Choroid plexus epithelial cell (primary cell): ENCODE measurements at regions not wholly inside any gene's neighbourhood (a gene's known extent, or its start where the extent isn't known, plus 50 kb on each side); places are given as distances from the start of the nearest gene placed in this dataset.
A peak's percentile ranks its signal among the peaks of the same experiment; 100 is the strongest.

Experiments used
- DNase-seq: peaks from one replicate; pipeline ENCODE4 v3.0.0-alpha.2; 2010; ENCODE audit warnings: low read depth
- H3K4me3 ChIP-seq: 2 replicates; pipeline ENCODE4 v1.5.1; 2011; ENCODE audit warnings: low read depth, mild to moderate bottlenecking, control low read depth, low read length, moderate library complexity
- TF ChIP-seq, protein P1 (sequence below): conservative IDR thresholded peaks from 2 replicates; pipeline ENCODE4 v1.5.1; 2011; ENCODE audit warnings: low read depth, mild to moderate bottlenecking, control low read depth, inconsistent platforms, low read length, moderate library complexity

DNA sequence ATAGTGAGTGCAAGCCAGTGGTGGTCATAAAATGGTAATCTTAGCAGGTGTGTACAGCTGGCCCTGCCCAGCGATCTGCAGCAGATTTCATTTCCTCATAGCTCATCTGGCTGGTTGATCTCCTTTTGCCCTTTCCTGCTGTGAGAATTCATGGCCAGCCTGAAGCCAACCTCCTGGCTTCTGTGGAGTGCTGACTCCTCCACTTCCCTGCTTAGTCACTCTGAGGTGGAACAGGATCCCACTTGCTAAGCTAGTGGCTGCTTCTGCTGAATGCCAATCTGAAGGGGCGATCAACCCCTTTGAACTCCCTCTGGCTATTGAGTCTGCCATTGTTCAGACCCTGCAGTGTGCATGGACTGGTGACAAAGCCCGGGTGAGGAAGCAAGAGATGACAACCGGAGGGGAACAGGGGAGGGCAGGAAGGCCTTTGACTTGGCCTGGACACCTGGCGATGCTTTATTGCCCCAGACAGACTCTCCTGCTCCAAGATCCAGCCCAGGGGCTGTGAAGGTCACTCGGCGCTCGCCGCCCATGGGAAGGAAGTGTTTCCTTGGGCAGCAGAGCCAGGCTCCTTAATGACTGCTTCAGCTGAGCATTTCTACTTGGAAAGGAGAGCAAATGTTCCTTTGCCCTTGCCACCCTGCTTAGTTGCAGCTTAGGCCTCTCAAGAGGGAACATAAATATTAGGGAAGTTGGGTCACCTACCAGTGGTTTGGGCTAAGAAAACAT, 341.1 kb downstream of the ZSWIM6 start:
- TF ChIP-seq, protein P1, sequence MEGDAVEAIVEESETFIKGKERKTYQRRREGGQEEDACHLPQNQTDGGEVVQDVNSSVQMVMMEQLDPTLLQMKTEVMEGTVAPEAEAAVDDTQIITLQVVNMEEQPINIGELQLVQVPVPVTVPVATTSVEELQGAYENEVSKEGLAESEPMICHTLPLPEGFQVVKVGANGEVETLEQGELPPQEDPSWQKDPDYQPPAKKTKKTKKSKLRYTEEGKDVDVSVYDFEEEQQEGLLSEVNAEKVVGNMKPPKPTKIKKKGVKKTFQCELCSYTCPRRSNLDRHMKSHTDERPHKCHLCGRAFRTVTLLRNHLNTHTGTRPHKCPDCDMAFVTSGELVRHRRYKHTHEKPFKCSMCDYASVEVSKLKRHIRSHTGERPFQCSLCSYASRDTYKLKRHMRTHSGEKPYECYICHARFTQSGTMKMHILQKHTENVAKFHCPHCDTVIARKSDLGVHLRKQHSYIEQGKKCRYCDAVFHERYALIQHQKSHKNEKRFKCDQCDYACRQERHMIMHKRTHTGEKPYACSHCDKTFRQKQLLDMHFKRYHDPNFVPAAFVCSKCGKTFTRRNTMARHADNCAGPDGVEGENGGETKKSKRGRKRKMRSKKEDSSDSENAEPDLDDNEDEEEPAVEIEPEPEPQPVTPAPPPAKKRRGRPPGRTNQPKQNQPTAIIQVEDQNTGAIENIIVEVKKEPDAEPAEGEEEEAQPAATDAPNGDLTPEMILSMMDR = no peak
- peak; percentile 36 for DNase-seq
- no peak overlapping the region for H3K4me3 ChIP-seq

DNA sequence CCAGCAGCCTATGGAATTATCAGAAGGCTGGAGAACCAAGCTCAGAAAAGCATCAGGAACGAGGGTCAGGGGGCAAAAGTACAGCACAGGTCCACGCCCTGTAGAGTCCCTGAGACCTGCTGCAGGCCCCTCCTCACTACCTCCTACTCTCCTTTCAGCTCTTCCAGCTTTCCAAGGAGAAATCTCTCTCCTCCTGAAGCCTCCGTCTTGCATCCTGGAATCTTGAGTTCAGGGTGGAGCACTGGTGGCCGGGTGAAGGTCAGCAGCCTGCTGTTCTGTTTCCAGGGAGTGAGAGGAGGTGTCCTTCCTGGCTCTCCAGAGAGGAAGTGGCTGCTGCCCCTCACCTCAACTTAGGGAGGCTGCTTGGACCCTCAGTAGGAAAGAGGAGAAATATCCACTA, 342.3 kb downstream of the ZSWIM6 start:
- TF ChIP-seq, protein P1 = no peak
- DNase-seq = no peak
- H3K4me3 ChIP-seq = no peak overlapping the region

DNA sequence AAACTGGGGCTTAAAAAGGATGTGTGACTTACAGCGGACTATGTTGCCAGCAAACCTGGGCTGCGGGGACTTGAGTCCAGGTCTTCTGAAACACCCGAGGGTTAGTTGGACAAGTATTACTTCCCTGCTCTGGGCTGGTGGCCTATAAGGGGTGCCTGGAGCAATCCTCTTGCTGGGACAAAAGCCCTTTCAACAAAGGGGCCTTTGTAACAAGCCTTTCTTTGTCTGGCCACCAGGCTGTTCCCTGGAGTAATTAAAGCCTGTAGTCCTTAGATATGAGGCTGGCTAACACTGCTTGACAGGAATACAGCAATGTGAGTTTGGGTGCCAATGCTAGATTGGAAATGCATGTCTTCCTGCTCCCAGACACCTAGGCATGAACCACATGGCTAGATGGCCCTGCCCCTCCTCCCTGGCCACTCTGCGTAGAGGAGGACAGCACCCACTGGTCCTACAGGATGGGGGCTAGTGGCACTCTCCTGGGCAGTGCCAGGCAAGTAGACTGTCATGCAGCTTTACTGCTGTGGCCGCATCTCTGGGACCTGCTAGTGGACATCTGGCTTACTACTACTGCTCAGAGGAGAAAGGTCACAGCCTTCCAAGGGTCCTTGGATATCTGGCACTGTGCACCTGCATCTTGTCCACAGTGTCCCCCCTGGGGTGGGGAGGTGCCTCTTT, 343.1 kb downstream of the ZSWIM6 start:
- H3K4me3 ChIP-seq = no peak overlapping the region
- DNase-seq = no peak
- TF ChIP-seq, protein P1 = peak; percentile 9

DNA sequence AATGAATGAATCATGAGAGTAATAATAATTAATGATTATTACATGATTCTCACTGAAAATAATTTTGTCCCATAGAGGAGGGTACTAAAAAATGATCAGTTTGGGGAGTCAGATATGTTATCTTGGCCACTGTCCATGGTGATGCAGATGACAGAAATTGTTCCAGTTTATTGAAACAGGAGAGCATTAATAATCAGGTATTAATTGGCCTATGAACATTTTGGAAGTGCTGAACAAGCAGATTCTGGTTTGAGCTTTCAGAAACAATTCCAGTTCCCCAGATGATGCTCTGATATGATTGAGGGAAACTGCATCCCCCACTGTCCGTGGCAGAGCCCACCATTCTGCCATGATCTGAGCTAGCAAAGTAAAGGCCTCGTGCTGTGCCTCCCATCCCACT, 345.2 kb downstream of the ZSWIM6 start:
- no peak for DNase-seq
- H3K4me3 ChIP-seq = no peak overlapping the region
- TF ChIP-seq, protein P1 = no peak

DNA sequence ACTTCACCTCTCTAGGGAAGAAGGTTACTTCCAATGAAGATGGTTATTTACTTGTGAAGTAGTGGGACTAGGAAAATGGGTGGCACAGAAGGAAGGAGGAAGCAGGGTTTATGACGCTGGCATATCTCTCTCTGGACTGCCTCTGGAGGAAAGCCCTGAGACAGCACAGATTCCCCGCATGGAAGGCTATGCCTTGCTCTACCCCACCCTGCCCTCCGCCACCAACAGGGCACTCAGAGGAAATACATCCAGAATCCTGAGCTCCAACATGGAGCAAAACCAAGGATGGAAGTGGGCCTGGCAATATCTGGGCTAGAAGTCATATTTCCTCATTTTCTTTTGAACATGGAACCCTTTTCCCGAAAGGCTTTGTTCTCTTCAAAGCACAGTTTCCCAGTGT, 346.9 kb downstream of the ZSWIM6 start:
- TF ChIP-seq, protein P1 = no peak
- H3K4me3 ChIP-seq = no peak overlapping the region
- no peak for DNase-seq

DNA sequence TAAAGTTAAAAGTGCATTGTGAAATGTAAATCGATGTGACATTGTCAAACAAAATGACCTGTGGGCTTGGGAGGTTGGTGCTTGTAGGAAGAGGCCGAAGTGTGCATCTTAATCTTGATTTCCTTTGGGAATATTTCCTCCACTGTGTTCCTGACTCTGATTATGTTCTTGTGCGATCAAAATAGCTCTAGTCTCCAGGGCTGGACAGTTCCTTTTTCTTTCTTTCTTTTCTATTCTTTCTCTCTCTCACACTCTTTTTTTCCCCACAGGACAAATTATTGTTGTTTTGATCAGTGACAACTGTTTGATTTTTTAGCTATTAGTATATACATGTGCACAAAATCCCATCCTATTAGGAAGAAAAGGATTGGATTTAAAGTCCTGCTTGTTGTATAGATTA, 347.5 kb downstream of the ZSWIM6 start:
- H3K4me3 ChIP-seq = no peak overlapping the region
- TF ChIP-seq, protein P1 = no peak

DNA sequence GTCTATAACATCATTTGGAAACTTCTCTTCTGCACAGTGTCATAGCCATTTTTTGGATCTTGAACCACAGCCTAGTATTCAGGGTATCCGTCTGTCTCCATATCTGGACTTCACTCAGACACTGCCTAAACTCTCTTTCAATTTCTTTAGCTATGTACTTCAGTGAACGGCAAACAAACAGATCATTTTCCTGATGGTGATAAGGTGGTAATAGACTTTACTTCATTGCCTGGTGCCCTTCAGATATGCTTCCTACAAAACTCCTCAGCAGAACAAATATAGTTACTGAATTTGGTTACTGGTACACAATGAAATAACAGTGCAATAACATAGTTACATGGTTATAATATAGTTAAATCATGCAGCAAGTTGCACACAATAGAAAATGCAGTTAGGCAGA, 348.2 kb downstream of the ZSWIM6 start:
- DNase-seq = no peak
- no peak overlapping the region for H3K4me3 ChIP-seq
- TF ChIP-seq, protein P1 = no peak

More for the DNA sequence above, 347.5 kb downstream of the ZSWIM6 start:
- no peak for DNase-seq
